DOHH2 (cell line): ENCODE measurements at regions not wholly inside any gene's neighbourhood (a gene's known extent, or its start where the extent isn't known, plus 50 kb on each side); places are given as distances from the start of the nearest gene placed in this dataset.

ENCODE experiments used
- EZH2phosphoT487 ChIP-seq: fragments of 200-600 bp; sonication (generic); IDR thresholded peaks from 2 replicates; pipeline ENCODE4 v1.6.1; 2017; ENCODE audit warnings: borderline replicate concordance, mild to moderate bottlenecking, antibody characterized with exemption, low read length, moderate library complexity, mixed read lengths
- TF ChIP-seq, protein P1 (sequence below): fragments of 200-600 bp; sonication (generic); IDR thresholded peaks from one replicate; pipeline ENCODE4 v1.5.1; 2014; ENCODE audit warnings: antibody characterized with exemption, mild to moderate bottlenecking, low read depth, low read length; ENCODE audit not compliant: poor library complexity, severe bottlenecking

GRCh38 chr3:106533093-106533787 is 664.4 kb upstream of the CBLB start:
- TF ChIP-seq, protein P1, sequence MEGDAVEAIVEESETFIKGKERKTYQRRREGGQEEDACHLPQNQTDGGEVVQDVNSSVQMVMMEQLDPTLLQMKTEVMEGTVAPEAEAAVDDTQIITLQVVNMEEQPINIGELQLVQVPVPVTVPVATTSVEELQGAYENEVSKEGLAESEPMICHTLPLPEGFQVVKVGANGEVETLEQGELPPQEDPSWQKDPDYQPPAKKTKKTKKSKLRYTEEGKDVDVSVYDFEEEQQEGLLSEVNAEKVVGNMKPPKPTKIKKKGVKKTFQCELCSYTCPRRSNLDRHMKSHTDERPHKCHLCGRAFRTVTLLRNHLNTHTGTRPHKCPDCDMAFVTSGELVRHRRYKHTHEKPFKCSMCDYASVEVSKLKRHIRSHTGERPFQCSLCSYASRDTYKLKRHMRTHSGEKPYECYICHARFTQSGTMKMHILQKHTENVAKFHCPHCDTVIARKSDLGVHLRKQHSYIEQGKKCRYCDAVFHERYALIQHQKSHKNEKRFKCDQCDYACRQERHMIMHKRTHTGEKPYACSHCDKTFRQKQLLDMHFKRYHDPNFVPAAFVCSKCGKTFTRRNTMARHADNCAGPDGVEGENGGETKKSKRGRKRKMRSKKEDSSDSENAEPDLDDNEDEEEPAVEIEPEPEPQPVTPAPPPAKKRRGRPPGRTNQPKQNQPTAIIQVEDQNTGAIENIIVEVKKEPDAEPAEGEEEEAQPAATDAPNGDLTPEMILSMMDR: no peak
- TF ChIP-seq EZH2phosphoT487: no peak
